Body of pancreas (tissue), 4 donors: ENCODE measurements at regions not wholly inside any gene's neighbourhood (a gene's known extent, or its start where the extent isn't known, plus 50 kb on each side); places are given as distances from the start of the nearest gene placed in this dataset.
"Not testable (repeated sequence)": the region's sequence is repeated elsewhere in the genome, so short reads cannot be mapped to it uniquely, and the experiment has no call there.

Experiments used
- POLR2A ChIP-seq, 3 donors: fragments of 450-650 bp; IDR thresholded peaks; one replicate each; pipeline ENCODE4 v1.6.1; 2016; ENCODE audit warnings: antibody characterized with exemption in 3 of 3, mild to moderate bottlenecking in 2 of 3
- TF ChIP-seq, protein P1 (sequence below), 7 experiments: fragments of 450-650 bp in 4 of 7; fragments of 200-600 bp in 3 of 7; sonication (generic) in 3 of 7; IDR thresholded peaks; one replicate each; pipeline ENCODE4 v1.5.1; 2016 to 2019; ENCODE audit warnings: antibody characterized with exemption in 7 of 7

DNA sequence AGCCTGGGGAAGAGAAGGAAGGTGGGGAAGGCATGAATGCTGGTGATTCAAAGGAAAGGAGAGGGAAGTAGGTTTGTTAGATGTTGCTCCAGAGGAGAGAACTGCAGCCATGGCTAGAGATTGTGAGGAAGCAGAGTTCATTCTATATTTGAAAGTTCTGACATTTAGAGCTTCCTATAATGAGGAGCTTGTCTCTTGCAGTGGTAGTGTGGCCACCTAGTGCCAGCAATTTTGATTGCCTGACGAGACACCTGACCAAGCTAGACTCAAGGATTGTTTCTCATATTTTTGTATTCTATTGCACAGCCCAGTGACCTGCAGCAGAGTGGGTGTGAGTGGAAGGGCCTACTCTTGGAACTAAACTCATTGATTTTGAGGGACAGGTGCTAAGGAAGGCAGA lies 116.2 kb upstream of the GOLGA6L4 start:
- not testable (repeated sequence) for TF ChIP-seq POLR2A (IDR thresholded peaks at IDR 0.05)
- TF ChIP-seq, protein P1, sequence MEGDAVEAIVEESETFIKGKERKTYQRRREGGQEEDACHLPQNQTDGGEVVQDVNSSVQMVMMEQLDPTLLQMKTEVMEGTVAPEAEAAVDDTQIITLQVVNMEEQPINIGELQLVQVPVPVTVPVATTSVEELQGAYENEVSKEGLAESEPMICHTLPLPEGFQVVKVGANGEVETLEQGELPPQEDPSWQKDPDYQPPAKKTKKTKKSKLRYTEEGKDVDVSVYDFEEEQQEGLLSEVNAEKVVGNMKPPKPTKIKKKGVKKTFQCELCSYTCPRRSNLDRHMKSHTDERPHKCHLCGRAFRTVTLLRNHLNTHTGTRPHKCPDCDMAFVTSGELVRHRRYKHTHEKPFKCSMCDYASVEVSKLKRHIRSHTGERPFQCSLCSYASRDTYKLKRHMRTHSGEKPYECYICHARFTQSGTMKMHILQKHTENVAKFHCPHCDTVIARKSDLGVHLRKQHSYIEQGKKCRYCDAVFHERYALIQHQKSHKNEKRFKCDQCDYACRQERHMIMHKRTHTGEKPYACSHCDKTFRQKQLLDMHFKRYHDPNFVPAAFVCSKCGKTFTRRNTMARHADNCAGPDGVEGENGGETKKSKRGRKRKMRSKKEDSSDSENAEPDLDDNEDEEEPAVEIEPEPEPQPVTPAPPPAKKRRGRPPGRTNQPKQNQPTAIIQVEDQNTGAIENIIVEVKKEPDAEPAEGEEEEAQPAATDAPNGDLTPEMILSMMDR (IDR thresholded peaks at IDR 0.05): not testable (repeated sequence)
